ENCODE measurements at regions not wholly inside any gene's neighbourhood (a gene's known extent, or its start where the extent isn't known, plus 50 kb on each side); places are given as distances from the start of the nearest gene placed in this dataset.
"Not testable (repeated sequence)": the region's sequence is repeated elsewhere in the genome, so short reads cannot be mapped to it uniquely, and the experiment has no call there.

DNA sequence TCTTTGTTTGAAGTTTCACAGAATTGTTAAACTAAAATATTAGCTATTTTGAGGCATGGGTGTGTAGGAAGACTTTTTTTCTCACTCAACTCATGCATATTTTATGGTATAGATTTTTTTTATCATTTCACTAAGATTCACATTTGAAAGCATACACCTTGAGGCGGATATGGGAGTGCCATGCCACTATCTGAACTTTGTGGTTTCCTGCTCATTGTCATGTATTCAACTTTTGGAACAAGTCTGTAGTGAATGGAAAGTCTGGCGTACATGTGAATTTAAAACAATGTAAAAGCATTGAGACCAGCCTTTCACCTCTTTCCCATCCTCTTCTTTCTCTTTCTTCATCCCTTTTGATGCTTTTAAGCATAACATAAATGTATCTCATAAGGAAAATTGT, 147.9 kb downstream of the TPBG start (continued):
- TF ChIP-seq ZNF416 (tag by site-specific recombination; IDR thresholded peaks at IDR 0.05) (no peak), ZNF394 (tag by site-specific recombination; IDR thresholded peaks at IDR 0.05; ENCODE audit: borderline replicate concordance) (no peak), ZNF596 (tag by site-specific recombination; IDR thresholded peaks at IDR 0.05) (no peak), ZNF549 (tag by site-specific recombination; IDR thresholded peaks at IDR 0.05) (no peak), ZBTB8A (tag by site-specific recombination; IDR thresholded peaks at IDR 0.05) (no peak), ZNF776 (tag by site-specific recombination; IDR thresholded peaks at IDR 0.05; ENCODE audit: borderline replicate concordance) (no peak), ZNF670 (tag by site-specific recombination; IDR thresholded peaks at IDR 0.05; ENCODE audit: low read depth) (no peak), ZNF704 (tag by site-specific recombination; IDR thresholded peaks at IDR 0.05) (no peak), ZNF433 (tag by site-specific recombination; IDR thresholded peaks at IDR 0.05; ENCODE audit: low read depth) (no peak), KLF10 (tag by site-specific recombination; IDR thresholded peaks at IDR 0.05) (no peak), ZNF600 (tag by site-specific recombination; IDR thresholded peaks at IDR 0.05) (no peak), ZNF146 (tag by site-specific recombination; IDR thresholded peaks at IDR 0.05) (no peak)
- TF ChIP-seq, protein P1, sequence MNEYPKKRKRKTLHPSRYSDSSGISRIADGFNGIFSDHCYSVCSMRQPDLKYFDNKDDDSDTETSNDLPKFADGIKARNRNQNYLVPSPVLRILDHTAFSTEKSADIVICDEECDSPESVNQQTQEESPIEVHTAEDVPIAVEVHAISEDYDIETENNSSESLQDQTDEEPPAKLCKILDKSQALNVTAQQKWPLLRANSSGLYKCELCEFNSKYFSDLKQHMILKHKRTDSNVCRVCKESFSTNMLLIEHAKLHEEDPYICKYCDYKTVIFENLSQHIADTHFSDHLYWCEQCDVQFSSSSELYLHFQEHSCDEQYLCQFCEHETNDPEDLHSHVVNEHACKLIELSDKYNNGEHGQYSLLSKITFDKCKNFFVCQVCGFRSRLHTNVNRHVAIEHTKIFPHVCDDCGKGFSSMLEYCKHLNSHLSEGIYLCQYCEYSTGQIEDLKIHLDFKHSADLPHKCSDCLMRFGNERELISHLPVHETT (tag by site-specific recombination; IDR thresholded peaks at IDR 0.05): no peak
- TF ChIP-seq, protein P2, sequence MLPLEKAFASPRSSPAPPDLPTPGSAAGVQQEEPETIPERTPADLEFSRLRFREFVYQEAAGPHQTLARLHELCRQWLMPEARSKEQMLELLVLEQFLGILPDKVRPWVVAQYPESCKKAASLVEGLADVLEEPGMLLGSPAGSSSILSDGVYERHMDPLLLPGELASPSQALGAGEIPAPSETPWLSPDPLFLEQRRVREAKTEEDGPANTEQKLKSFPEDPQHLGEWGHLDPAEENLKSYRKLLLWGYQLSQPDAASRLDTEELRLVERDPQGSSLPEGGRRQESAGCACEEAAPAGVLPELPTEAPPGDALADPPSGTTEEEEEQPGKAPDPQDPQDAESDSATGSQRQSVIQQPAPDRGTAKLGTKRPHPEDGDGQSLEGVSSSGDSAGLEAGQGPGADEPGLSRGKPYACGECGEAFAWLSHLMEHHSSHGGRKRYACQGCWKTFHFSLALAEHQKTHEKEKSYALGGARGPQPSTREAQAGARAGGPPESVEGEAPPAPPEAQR (tag by site-specific recombination; IDR thresholded peaks at IDR 0.05): no peak

GRCh38 chr6:82517896-82518295, 154.3 kb downstream of the TPBG start:
- TF ChIP-seq, protein P3, sequence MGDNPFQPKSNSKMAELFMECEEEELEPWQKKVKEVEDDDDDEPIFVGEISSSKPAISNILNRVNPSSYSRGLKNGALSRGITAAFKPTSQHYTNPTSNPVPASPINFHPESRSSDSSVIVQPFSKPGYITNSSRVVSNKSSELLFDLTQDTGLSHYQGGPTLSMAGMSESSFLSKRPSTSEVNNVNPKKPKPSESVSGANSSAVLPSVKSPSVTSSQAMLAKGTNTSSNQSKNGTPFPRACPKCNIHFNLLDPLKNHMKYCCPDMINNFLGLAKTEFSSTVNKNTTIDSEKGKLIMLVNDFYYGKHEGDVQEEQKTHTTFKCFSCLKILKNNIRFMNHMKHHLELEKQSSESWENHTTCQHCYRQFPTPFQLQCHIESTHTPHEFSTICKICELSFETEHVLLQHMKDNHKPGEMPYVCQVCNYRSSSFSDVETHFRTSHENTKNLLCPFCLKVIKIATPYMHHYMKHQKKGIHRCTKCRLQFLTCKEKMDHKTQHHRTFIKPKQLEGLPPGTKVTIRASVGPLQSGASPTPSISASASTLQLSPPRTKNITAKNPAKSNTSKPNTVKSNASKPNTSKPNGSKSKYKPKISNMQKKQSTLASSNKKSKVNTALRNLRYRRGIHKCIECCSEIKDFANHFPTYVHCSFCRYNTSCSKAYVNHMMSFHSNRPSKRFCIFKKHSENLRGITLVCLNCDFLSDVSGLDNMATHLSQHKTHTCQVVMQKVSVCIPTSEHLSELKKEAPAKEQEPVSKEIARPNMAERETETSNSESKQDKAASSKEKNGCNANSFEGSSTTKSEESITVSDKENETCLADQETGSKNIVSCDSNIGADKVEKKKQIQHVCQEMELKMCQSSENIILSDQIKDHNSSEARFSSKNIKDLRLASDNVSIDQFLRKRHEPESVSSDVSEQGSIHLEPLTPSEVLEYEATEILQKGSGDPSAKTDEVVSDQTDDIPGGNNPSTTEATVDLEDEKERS (tag by site-specific recombination; IDR thresholded peaks at IDR 0.05): peak; percentile 82; the same call in 1 of the 2 replicates
- 0 out of 2 replicates have a peak, but pooled peaks have one; percentile 14 for TF ChIP-seq ZNF580 (tag by site-specific recombination; IDR thresholded peaks at IDR 0.05)
- peak; percentile 94 for TF ChIP-seq ZNF146 (tag by site-specific recombination; IDR thresholded peaks at IDR 0.05)
- CTCF ChIA-PET; H3K36me3 ChIP-seq (ENCODE audit: control insufficient read depth in 2 of 2, insufficient read depth in 1 of 2, low read length in 2 of 2); POLR2A ChIA-PET; H3K4me3 ChIP-seq (ENCODE audit: low read depth, low read length); H3K9me3 ChIP-seq (ENCODE audit: control insufficient read depth, insufficient read depth, low read depth, low read length); H3K27ac ChIP-seq (ENCODE audit: extremely low read depth, low read depth, low read length); H3K4me1 ChIP-seq (ENCODE audit: control insufficient read depth, insufficient read depth, low read length): not testable (repeated sequence)

DNA sequence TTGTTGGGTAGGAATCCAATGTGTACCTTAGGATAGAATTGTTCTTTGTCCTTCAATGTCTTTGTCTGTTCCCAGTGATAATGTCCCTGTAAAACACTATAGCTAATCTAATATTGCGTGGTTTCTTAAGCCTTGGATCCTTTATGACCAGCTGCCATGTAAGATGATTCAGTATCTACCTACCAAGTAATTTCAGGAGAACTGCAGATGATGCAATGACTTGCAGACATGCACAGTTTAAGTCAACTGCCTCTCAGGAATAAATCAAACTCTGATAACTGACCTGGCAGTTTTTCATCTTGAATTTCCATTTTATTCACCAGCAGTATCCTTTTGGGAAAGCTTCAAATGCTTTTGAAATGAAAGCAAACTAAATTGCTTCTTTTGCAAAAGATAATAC, 157.8 kb downstream of the TPBG start:
- Histone ChIP-seq H3K9me3 (ENCODE audit: control insufficient read depth, insufficient read depth, low read depth, low read length) (no peaks in the 10 kb centered on the region), H3K27ac (ENCODE audit: extremely low read depth, low read depth, low read length) (no peak overlapping the region), H3K36me3 (ENCODE audit: control insufficient read depth in 2 of 2, insufficient read depth in 1 of 2, low read length in 2 of 2) (no peaks in the 10 kb centered on the region), H3K4me1 (ENCODE audit: control insufficient read depth, insufficient read depth, low read length) (peaks cover 4% of the 10 kb centered on the region), H3K4me3 (ENCODE audit: low read depth, low read length) (no peak overlapping the region)
- POLR2A ChIA-PET: no interaction called here
- CTCF ChIA-PET: interaction anchor here (0.6 kb wide), 1 partner anchor 191 kb away, joined by 3 read pairs; no protein-coding TSS in a partner anchor
- TF ChIP-seq ZNF555 (tag by site-specific recombination; conservative IDR thresholded peaks at IDR 0.05) (no peak), ZNF623 (tag by site-specific recombination; IDR thresholded peaks at IDR 0.05) (no peak), ZNF704 (tag by site-specific recombination; IDR thresholded peaks at IDR 0.05) (no peak), KLF9 (tag by site-specific recombination; IDR thresholded peaks at IDR 0.05; ENCODE audit: low read depth) (no peak), ZBTB26 (tag by site-specific recombination; optimal IDR thresholded peaks at IDR 0.05) (no peak), ZNF645 (tag by site-specific recombination; IDR thresholded peaks at IDR 0.05) (no peak), KLF10 (tag by site-specific recombination; IDR thresholded peaks at IDR 0.05) (no peak), ZFP3 (tag by site-specific recombination; IDR thresholded peaks at IDR 0.05; ENCODE audit: low read depth) (no peak)

All from HEK293 (cell line).